ENCODE measurements at regions not wholly inside any gene's neighbourhood (a gene's known extent, or its start where the extent isn't known, plus 50 kb on each side); places are given as distances from the start of the nearest gene placed in this dataset.
"Not testable (repeated sequence)": the region's sequence is repeated elsewhere in the genome, so short reads cannot be mapped to it uniquely, and the experiment has no call there.

- DNase-seq, result no peak
Measured at GRCh38 chr21:18553786-18554185, 150.2 kb upstream of the TMPRSS15 start.

- DNase-seq, result not testable (repeated sequence)
Measured at GRCh38 chr21:18567770-18568169, 164.2 kb upstream of the TMPRSS15 start.

- DNase-seq, result no peak
Measured at GRCh38 chr21:18588001-18588662, 184.5 kb upstream of the TMPRSS15 start.

- no peak for DNase-seq
Measured at GRCh38 chr21:18601146-18601545, 197.6 kb upstream of the TMPRSS15 start.

- no peak for DNase-seq
Measured at GRCh38 chr21:18602711-18603110, 199.1 kb upstream of the TMPRSS15 start.

- DNase-seq, result no peak
Measured at GRCh38 chr21:18603261-18603660, 199.7 kb upstream of the TMPRSS15 start.

GRCh38 chr21:18603980-18604379, 200.4 kb upstream of the TMPRSS15 start:
- no peak for DNase-seq

- DNase-seq, result no peak
Measured at GRCh38 chr21:18608226-18608625, 204.6 kb upstream of the TMPRSS15 start.

- no peak for DNase-seq
Measured at GRCh38 chr21:18614303-18614702, 210.7 kb upstream of the TMPRSS15 start.

GRCh38 chr21:18617291-18617690, 213.7 kb upstream of the TMPRSS15 start:
- no peak for DNase-seq

GRCh38 chr21:18620436-18620835, 216.9 kb upstream of the TMPRSS15 start:
- no peak for DNase-seq

GRCh38 chr21:18622383-18622782, 218.8 kb upstream of the TMPRSS15 start:
- no peak for DNase-seq

- no peak for DNase-seq
Measured at GRCh38 chr21:18630446-18630845, 226.9 kb upstream of the TMPRSS15 start.

GRCh38 chr21:18636897-18637296, 233.3 kb upstream of the TMPRSS15 start:
- no peak for DNase-seq

- no peak for DNase-seq
Measured at GRCh38 chr21:18646116-18646515, 242.5 kb upstream of the TMPRSS15 start.

- no peak for DNase-seq
Measured at GRCh38 chr21:18655931-18656330, 252.3 kb upstream of the TMPRSS15 start.

- no peak for DNase-seq
Measured at GRCh38 chr21:18661842-18662241, 258.3 kb upstream of the TMPRSS15 start.

- DNase-seq, result no peak
Measured at GRCh38 chr21:18663663-18664062, 260.1 kb upstream of the TMPRSS15 start.

- DNase-seq, result no peak
Measured at GRCh38 chr21:18666725-18667124, 263.1 kb upstream of the TMPRSS15 start.

- no peak for DNase-seq
Measured at GRCh38 chr21:18673789-18674188, 270.2 kb upstream of the TMPRSS15 start.

GRCh38 chr21:18677632-18678031, 274.0 kb upstream of the TMPRSS15 start:
- DNase-seq, result no peak

GRCh38 chr21:18705971-18706370, 302.4 kb upstream of the TMPRSS15 start:
- DNase-seq, result no peak

- DNase-seq, result no peak
Measured at GRCh38 chr21:18711662-18712061, 308.1 kb upstream of the TMPRSS15 start.

GRCh38 chr21:18715606-18716005, 312.0 kb upstream of the TMPRSS15 start:
- no peak for DNase-seq

- no peak for DNase-seq
Measured at GRCh38 chr21:18716578-18717138, 313.1 kb upstream of the TMPRSS15 start.

Measured in dermis blood vessel endothelial cell (primary cell).